Left renal cortex interstitium (tissue), 4 donors: ENCODE measurements at regions not wholly inside any gene's neighbourhood (a gene's known extent, or its start where the extent isn't known, plus 50 kb on each side); places are given as distances from the start of the nearest gene placed in this dataset.

Source experiments
- DNase-seq, 4 donors: peaks; one replicate each; pipeline ENCODE4 v3.0.0-alpha.2; 2013; ENCODE audit warnings: low read depth in 4 of 4, low spot score in 2 of 4, missing footprints in 1 of 4

GRCh38 chrX:68999356-68999755, 165.9 kb downstream of the PJA1 start:
- no peak for DNase-seq

GRCh38 chrX:68998716-68999115, 166.5 kb downstream of the PJA1 start:
- no peak for DNase-seq

- DNase-seq, result no peak
Measured at GRCh38 chrX:68997911-68998310, 167.3 kb downstream of the PJA1 start.

- no peak for DNase-seq
Measured at GRCh38 chrX:68997511-68997910, 167.7 kb downstream of the PJA1 start.

GRCh38 chrX:68995780-68996551, 167.1 kb downstream of the EFNB1 start:
- no peak for DNase-seq

- no peak for DNase-seq
Measured at GRCh38 chrX:68995386-68995779, 166.6 kb downstream of the EFNB1 start.

GRCh38 chrX:68994891-68995255, 166.1 kb downstream of the EFNB1 start:
- DNase-seq, result no peak

GRCh38 chrX:68994135-68994890, 165.5 kb downstream of the EFNB1 start:
- no peak for DNase-seq

- DNase-seq, result no peak
Measured at GRCh38 chrX:68992821-68993397, 164.1 kb downstream of the EFNB1 start.

- no peak for DNase-seq
Measured at GRCh38 chrX:68991691-68992345, 163.0 kb downstream of the EFNB1 start.

- DNase-seq, result no peak
Measured at GRCh38 chrX:68990948-68991347, 162.1 kb downstream of the EFNB1 start.

GRCh38 chrX:68989865-68990606, 161.2 kb downstream of the EFNB1 start:
- no peak for DNase-seq

- no peak for DNase-seq
Measured at GRCh38 chrX:68989456-68989855, 160.6 kb downstream of the EFNB1 start.

GRCh38 chrX:68988865-68989264, 160.0 kb downstream of the EFNB1 start:
- no peak for DNase-seq

- no peak for DNase-seq
Measured at GRCh38 chrX:68985135-68985755, 156.4 kb downstream of the EFNB1 start.

- no peak for DNase-seq
Measured at GRCh38 chrX:68983004-68983857, 154.4 kb downstream of the EFNB1 start.

- no peak for DNase-seq
Measured at GRCh38 chrX:68982476-68982875, 153.7 kb downstream of the EFNB1 start.

GRCh38 chrX:68980906-68981616, 152.2 kb downstream of the EFNB1 start:
- DNase-seq, result no peak

GRCh38 chrX:68978655-68979054, 149.8 kb downstream of the EFNB1 start:
- no peak for DNase-seq
